HEK293T (cell line): ENCODE measurements at regions not wholly inside any gene's neighbourhood (a gene's known extent, or its start where the extent isn't known, plus 50 kb on each side); places are given as distances from the start of the nearest gene placed in this dataset.

ENCODE experiments used
- ARNT ChIP-seq: fragments of 450-650 bp; IDR thresholded peaks from 2 replicates; pipeline ENCODE4 v1.6.1; 2017; ENCODE audit warnings: mild to moderate bottlenecking
- BHLHE40 ChIP-seq: fragments of 450-650 bp; IDR thresholded peaks from 2 replicates; pipeline ENCODE4 v1.6.1; 2016; ENCODE audit warnings: mild to moderate bottlenecking, moderate library complexity, borderline replicate concordance
- CTBP1 ChIP-seq: fragments of 450-650 bp; IDR thresholded peaks from 2 replicates; pipeline ENCODE4 v1.6.1; 2016; ENCODE audit warnings: borderline replicate concordance
- FOXA1 ChIP-seq: fragments of 450-650 bp; IDR thresholded peaks from 2 replicates; pipeline ENCODE4 v1.6.1; 2016; ENCODE audit warnings: mild to moderate bottlenecking
- FOXK2 ChIP-seq: fragments of 450-650 bp; IDR thresholded peaks from 2 replicates; pipeline ENCODE4 v1.6.1; 2016; ENCODE audit warnings: mild to moderate bottlenecking
- FOXM1 ChIP-seq: fragments of 450-650 bp; IDR thresholded peaks from 2 replicates; pipeline ENCODE4 v1.6.1; 2017; ENCODE audit warnings: mild to moderate bottlenecking, borderline replicate concordance
- HDGF ChIP-seq: fragments of 450-650 bp; IDR thresholded peaks from 2 replicates; pipeline ENCODE4 v1.6.1; 2017; ENCODE audit warnings: antibody characterized with exemption, borderline replicate concordance
- L3MBTL2 ChIP-seq: fragments of 450-650 bp; conservative IDR thresholded peaks from 2 replicates; pipeline ENCODE4 v1.6.1; 2016; ENCODE audit warnings: mild to moderate bottlenecking
- LEF1 ChIP-seq: fragments of 450-650 bp; IDR thresholded peaks from 2 replicates; pipeline ENCODE4 v1.6.1; 2017; ENCODE audit warnings: mild to moderate bottlenecking, borderline replicate concordance
- NFRKB ChIP-seq: fragments of 450-650 bp; IDR thresholded peaks from 2 replicates; pipeline ENCODE4 v1.6.1; 2016; ENCODE audit warnings: mild to moderate bottlenecking, moderate library complexity
- SP1 ChIP-seq: fragments of 450-650 bp; IDR thresholded peaks from 2 replicates; pipeline ENCODE4 v1.6.1; 2017
- SUZ12 ChIP-seq: fragments of 450-650 bp; IDR thresholded peaks from 2 replicates; pipeline ENCODE4 v1.6.1; 2016; ENCODE audit warnings: mild to moderate bottlenecking
- TARDBP ChIP-seq: fragments of 450-650 bp; IDR thresholded peaks from 2 replicates; pipeline ENCODE4 v1.6.1; 2016
- TF ChIP-seq, protein P1 (sequence below): fragments of 450-650 bp; IDR thresholded peaks from 2 replicates; pipeline ENCODE4 v1.6.1; 2016

DNA sequence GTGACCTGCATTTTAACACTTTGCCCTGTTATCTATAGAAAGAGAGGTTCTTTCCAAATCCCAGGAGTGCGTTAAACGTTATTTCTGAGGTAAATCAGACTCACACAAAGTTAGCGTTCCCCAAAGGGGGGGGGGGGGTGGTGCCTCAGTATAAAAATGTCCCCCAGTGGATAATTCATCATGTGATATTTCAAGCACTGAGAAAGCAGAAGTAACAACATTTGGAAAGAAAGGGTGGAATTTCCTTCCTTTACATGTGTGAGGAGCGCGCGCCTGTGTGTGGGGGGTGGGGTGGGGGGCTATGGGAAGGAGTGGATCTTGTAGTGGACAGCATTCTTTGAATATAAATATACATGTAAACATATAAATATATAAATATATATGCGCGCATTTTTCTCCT is 630.9 kb downstream of the NYAP2 start:
- TF ChIP-seq FOXA1 (no peak), SP1 (no peak), LEF1 (no peak), FOXK2 (no peak), SUZ12 (no peak), TARDBP (no peak), ARNT (no peak), HDGF (no peak), BHLHE40 (no peak), FOXM1 (no peak), CTBP1 (no peak), NFRKB (no peak), L3MBTL2 (no peak)
- TF ChIP-seq, protein P1, sequence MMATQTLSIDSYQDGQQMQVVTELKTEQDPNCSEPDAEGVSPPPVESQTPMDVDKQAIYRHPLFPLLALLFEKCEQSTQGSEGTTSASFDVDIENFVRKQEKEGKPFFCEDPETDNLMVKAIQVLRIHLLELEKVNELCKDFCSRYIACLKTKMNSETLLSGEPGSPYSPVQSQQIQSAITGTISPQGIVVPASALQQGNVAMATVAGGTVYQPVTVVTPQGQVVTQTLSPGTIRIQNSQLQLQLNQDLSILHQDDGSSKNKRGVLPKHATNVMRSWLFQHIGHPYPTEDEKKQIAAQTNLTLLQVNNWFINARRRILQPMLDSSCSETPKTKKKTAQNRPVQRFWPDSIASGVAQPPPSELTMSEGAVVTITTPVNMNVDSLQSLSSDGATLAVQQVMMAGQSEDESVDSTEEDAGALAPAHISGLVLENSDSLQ = no peak
